ENCODE measurements at regions not wholly inside any gene's neighbourhood (a gene's known extent, or its start where the extent isn't known, plus 50 kb on each side); places are given as distances from the start of the nearest gene placed in this dataset.

DNA sequence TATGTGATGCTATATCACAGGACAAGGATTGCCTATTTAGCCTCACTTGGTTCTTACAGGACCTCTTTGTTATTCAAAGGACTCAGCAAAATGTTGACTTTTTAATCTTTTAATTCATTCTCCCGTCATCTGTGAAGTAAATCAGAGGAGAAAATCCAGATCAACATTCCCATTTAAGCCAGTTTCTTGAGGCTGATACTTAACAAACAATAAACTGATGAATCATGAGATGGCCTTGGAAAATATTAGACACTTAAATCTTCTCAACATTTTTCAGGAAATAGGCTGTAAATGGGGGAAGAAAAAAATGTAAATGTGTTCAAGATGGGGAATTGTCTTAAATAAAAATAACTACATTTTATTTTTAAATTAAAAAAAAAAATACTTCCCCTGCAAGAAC, 55.9 kb upstream of the UBR2 start:
- no peaks in the 10 kb centered on the region for H3K9me3 ChIP-seq
- H3K27me3 ChIP-seq = no peaks in the 10 kb centered on the region
- H3K27ac ChIP-seq = no peak overlapping the region
- H3K4me3 ChIP-seq = no peak overlapping the region
- H3K4me1 ChIP-seq = no peaks in the 10 kb centered on the region
- DNase-seq (no peak), ATAC-seq (no peak)
- no peaks in the 10 kb centered on the region for H3K36me3 ChIP-seq
- TF ChIP-seq CTCF (IDR thresholded peaks at IDR 0.05) = no peak
- intact Hi-C loops (cut with DNase I) = no loop called here

GRCh38 chr6:42507195-42507594, 55.5 kb upstream of the TRERF1 start:
- Histone ChIP-seq H3K27me3 (no peaks in the 10 kb centered on the region), H3K36me3 (no peaks in the 10 kb centered on the region), H3K9me3 (no peaks in the 10 kb centered on the region), H3K4me3 (no peak overlapping the region), H3K4me1 (no peaks in the 10 kb centered on the region), H3K27ac (no peak overlapping the region)
- no peak for ATAC-seq
- no peak for DNase-seq
- TF ChIP-seq CTCF (IDR thresholded peaks at IDR 0.05) = no peak
- intact Hi-C loops (cut with DNase I) = no loop called here

DNA sequence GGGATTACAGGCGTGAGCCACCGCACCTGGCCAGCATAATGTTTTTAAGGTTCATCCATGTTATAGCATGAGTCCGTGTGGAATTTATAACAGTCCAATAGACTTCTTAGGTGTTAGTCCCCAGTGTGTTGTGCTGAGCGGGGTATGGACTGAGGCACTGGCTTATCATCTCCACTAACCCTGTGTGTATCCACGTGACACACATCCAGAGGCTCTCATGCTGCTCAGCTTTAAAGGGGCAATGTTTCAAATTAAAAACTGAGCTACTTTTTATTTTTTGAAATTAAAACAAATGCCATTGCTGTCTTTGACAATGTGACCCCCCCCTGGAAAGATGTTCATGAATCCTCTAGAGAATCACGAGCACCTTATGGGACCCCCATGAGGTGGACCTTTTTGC, 54.3 kb upstream of the TRERF1 start:
- Histone ChIP-seq H3K9me3 (no peaks in the 10 kb centered on the region), H3K4me3 (no peak overlapping the region), H3K4me1 (no peaks in the 10 kb centered on the region), H3K36me3 (no peaks in the 10 kb centered on the region), H3K27ac (no peak overlapping the region), H3K27me3 (no peaks in the 10 kb centered on the region)
- ATAC-seq (no peak), DNase-seq (no peak)
- intact Hi-C loops (cut with DNase I) = no loop called here
- TF ChIP-seq CTCF (IDR thresholded peaks at IDR 0.05) = no peak

DNA sequence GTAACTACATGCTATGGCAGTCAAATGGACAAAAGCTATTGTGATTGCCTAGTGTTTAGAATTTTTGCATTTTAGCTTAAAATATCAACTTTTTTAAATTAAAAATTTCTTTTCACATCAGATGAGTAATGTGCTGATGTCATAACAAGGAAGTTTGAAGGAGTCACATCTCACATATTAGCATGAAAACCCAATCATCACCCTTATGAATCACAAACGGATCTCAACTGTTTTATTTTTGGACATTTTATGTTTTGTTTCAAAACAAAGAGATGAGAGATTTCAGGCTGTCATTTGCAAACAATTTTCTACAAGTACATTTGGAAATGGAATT, 53.6 kb upstream of the TRERF1 start:
- ATAC-seq (no peak), DNase-seq (no peak)
- Histone ChIP-seq H3K4me1 (no peaks in the 10 kb centered on the region), H3K4me3 (no peak overlapping the region), H3K9me3 (no peaks in the 10 kb centered on the region), H3K36me3 (no peaks in the 10 kb centered on the region), H3K27me3 (no peaks in the 10 kb centered on the region), H3K27ac (no peak overlapping the region)
- TF ChIP-seq CTCF (IDR thresholded peaks at IDR 0.05) = no peak
- intact Hi-C loops (cut with DNase I) = no loop called here

DNA sequence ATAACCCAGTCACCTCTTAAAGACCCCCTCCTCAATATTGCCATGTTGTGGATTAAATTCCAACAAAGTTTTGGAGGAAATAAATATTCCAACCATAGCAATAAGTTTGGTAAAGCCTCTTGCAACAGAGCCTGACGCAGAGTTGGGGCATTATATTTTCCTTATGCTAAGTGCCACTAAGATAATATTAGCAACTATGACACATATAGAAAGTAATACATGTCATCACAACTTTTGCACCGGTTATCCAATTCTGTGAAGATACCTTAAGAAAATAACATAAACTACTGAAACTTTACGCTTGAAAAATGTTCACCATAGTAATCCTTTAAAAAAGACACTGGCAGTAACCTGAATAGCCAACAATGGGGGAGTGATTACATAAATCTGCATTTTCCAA, 52.2 kb upstream of the TRERF1 start:
- intact Hi-C loops (cut with DNase I) = no loop called here
- ATAC-seq (no peak), DNase-seq (no peak)
- no peak overlapping the region for H3K4me3 ChIP-seq
- no peaks in the 10 kb centered on the region for H3K4me1 ChIP-seq
- no peaks in the 10 kb centered on the region for H3K36me3 ChIP-seq
- TF ChIP-seq CTCF (IDR thresholded peaks at IDR 0.05) = no peak
- H3K27me3 ChIP-seq = no peaks in the 10 kb centered on the region
- no peak overlapping the region for H3K27ac ChIP-seq
- no peaks in the 10 kb centered on the region for H3K9me3 ChIP-seq
